ENCODE measurements at regions not wholly inside any gene's neighbourhood (a gene's known extent, or its start where the extent isn't known, plus 50 kb on each side); places are given as distances from the start of the nearest gene placed in this dataset.

DNA sequence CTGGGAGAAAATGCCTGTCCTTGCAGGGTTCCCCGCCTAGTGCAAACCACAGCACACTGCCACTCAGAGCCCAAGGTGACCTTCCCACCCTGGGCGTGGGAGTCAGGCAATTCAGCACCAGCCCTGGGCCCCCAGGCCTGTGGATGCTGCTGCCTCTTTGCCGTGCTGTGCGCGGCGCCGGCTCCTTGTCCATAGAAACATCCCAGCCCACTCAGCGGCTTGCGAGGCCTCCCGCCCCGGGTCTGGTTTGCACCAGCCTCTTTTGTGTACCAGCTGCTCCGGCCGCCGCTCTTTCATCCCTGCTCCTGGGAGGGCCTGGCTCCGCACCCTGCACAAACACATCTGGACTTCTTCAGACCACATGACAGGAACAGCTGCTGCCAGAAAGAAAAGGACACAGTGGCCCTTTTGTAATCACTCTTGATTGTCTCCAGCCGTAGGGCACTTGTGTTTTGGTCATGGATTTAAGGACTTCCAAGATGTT, 75.4 kb upstream of the SDK2 start:
- Mint-ChIP-seq H3K4me1 (ENCODE audit: low read depth, unreplicated experiment) (peaks cover 30% of the 10 kb centered on the region), H3K27ac (ENCODE audit: unreplicated experiment) (peak overlapping the region; percentile 65), H3K36me3 (ENCODE audit: unreplicated experiment) (no peaks in the 10 kb centered on the region), H3K4me3 (ENCODE audit: unreplicated experiment) (no peak overlapping the region), H3K9me3 (ENCODE audit: unreplicated experiment) (peaks cover 12% of the 10 kb centered on the region), H3K27me3 (ENCODE audit: unreplicated experiment) (peaks cover 6% of the 10 kb centered on the region)
- TF ChIP-seq, protein P1, sequence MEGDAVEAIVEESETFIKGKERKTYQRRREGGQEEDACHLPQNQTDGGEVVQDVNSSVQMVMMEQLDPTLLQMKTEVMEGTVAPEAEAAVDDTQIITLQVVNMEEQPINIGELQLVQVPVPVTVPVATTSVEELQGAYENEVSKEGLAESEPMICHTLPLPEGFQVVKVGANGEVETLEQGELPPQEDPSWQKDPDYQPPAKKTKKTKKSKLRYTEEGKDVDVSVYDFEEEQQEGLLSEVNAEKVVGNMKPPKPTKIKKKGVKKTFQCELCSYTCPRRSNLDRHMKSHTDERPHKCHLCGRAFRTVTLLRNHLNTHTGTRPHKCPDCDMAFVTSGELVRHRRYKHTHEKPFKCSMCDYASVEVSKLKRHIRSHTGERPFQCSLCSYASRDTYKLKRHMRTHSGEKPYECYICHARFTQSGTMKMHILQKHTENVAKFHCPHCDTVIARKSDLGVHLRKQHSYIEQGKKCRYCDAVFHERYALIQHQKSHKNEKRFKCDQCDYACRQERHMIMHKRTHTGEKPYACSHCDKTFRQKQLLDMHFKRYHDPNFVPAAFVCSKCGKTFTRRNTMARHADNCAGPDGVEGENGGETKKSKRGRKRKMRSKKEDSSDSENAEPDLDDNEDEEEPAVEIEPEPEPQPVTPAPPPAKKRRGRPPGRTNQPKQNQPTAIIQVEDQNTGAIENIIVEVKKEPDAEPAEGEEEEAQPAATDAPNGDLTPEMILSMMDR (IDR thresholded peaks at IDR 0.05; ENCODE audit: partially characterized antibody, unreplicated experiment) = no peak
- DNase-seq = peak; percentile 61

DNA sequence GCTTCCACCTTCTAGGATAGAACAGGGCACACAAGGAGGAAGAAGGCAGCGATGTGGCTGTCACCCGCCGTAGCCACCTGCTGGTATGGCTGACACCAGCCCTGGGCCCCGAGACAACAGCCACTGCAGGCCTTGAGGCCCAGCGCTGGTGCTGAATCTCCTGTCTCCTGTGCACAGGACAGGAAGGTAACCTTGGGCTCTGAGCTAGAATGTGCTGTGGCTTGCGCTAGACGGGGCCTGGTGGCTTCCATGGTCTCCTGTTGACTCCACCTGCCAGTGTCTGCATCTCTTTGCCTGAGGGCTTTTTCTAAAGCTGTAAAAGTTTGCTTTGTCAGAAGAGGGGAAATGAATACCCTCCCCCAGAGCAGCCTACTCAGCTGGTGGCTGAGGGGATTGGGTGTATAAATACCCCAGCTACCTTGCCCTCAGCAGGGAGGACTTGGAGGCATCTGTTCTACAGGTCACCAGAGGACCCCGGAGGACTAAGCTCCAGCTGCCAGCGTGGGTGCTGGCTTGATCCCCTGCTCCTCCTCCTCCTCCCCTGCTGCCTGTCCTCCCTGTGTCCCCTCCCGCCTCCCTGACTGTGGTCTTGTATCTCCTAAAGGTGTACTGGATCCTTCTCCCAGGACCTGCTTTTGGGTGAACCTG, 76.1 kb upstream of the SDK2 start:
- no peak for DNase-seq
- H3K4me1 Mint-ChIP-seq (ENCODE audit: low read depth, unreplicated experiment) = peaks cover 30% of the 10 kb centered on the region
- H3K36me3 Mint-ChIP-seq (ENCODE audit: unreplicated experiment) = no peaks in the 10 kb centered on the region
- peak overlapping the region; percentile 38 for H3K27ac Mint-ChIP-seq (ENCODE audit: unreplicated experiment)
- peaks cover 12% of the 10 kb centered on the region for H3K9me3 Mint-ChIP-seq (ENCODE audit: unreplicated experiment)
- H3K4me3 Mint-ChIP-seq (ENCODE audit: unreplicated experiment) = no peak overlapping the region
- TF ChIP-seq, protein P1 (IDR thresholded peaks at IDR 0.05; ENCODE audit: partially characterized antibody, unreplicated experiment) = no peak
- peaks cover 6% of the 10 kb centered on the region for H3K27me3 Mint-ChIP-seq (ENCODE audit: unreplicated experiment)

DNA sequence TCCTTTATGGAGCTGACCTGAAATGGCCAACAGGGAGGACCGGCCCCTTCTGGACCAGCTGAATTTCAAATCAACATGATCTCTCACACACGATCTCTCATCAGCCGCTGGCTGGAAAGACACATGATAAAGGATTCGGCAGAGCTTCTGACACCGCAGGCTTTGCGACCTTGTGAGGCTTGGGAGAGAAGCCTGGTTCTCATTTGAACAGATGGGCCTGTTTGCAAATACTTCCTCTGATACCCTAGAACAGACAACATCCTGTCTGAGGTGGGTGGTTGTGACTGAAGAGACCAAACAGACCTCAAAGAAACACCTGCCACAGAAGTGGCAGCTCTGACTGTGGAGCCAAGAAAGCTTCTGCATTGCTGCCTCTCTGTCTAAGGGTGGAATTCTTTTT, 77.9 kb upstream of the SDK2 start:
- Mint-ChIP-seq H3K27me3 (ENCODE audit: unreplicated experiment) (peaks cover 6% of the 10 kb centered on the region), H3K4me3 (ENCODE audit: unreplicated experiment) (no peak overlapping the region), H3K9me3 (ENCODE audit: unreplicated experiment) (peaks cover 12% of the 10 kb centered on the region), H3K27ac (ENCODE audit: unreplicated experiment) (no peak overlapping the region), H3K36me3 (ENCODE audit: unreplicated experiment) (no peaks in the 10 kb centered on the region), H3K4me1 (ENCODE audit: low read depth, unreplicated experiment) (peaks cover 22% of the 10 kb centered on the region)
- DNase-seq = no peak
- TF ChIP-seq, protein P1 (IDR thresholded peaks at IDR 0.05; ENCODE audit: partially characterized antibody, unreplicated experiment) = no peak

DNA sequence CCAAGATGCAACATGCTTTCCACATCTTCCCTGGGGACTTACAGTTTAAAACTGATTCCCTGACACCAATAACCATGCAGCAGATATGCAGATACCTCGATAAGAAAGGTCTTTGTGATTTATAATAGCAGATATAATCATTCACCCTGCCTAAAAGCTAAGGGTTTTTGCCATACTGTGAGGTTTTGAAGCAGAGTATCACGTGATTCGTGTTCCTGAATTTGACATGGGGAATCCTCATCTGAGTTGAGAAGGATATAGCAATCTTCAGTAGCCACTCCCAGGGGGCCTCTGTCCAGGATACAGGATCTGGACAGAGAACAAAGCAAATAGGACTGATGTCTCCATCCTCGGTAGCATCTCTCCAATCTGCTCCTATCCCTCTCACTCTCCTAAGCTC, 79.1 kb upstream of the SDK2 start:
- TF ChIP-seq, protein P1 (IDR thresholded peaks at IDR 0.05; ENCODE audit: partially characterized antibody, unreplicated experiment) = no peak
- no peaks in the 10 kb centered on the region for H3K36me3 Mint-ChIP-seq (ENCODE audit: unreplicated experiment)
- no peak overlapping the region for H3K27ac Mint-ChIP-seq (ENCODE audit: unreplicated experiment)
- H3K27me3 Mint-ChIP-seq (ENCODE audit: unreplicated experiment) = peaks cover 6% of the 10 kb centered on the region
- no peak overlapping the region for H3K4me3 Mint-ChIP-seq (ENCODE audit: unreplicated experiment)
- peaks cover 19% of the 10 kb centered on the region for H3K4me1 Mint-ChIP-seq (ENCODE audit: low read depth, unreplicated experiment)
- no peak for DNase-seq
- H3K9me3 Mint-ChIP-seq (ENCODE audit: unreplicated experiment) = peaks cover 12% of the 10 kb centered on the region

DNA sequence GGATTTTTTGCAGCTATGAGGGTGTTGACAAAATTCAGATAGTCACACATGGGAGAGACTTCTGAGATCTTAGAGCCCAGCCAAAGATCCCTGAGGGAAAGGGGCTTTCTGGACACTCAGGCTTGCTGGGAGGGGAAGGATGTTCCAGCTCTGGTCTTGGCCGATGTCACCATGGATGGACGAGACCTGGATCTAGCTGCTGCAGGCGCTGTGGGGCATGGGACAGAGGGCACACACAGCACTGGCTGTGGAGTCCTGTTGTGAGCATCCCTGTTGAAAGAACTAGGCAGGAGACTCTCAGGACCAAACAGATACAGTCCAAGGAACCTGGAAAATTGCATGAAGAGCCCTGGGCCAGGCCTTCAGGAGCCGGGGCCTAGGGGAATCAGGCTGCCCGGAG, 80.1 kb upstream of the SDK2 start:
- peaks cover 13% of the 10 kb centered on the region for H3K4me1 Mint-ChIP-seq (ENCODE audit: low read depth, unreplicated experiment)
- no peak for DNase-seq
- peaks cover under 1% of the 10 kb centered on the region for H3K36me3 Mint-ChIP-seq (ENCODE audit: unreplicated experiment)
- H3K27ac Mint-ChIP-seq (ENCODE audit: unreplicated experiment) = no peak overlapping the region
- no peak overlapping the region for H3K4me3 Mint-ChIP-seq (ENCODE audit: unreplicated experiment)
- H3K9me3 Mint-ChIP-seq (ENCODE audit: unreplicated experiment) = peaks cover 7% of the 10 kb centered on the region
- peaks cover 6% of the 10 kb centered on the region for H3K27me3 Mint-ChIP-seq (ENCODE audit: unreplicated experiment)
- TF ChIP-seq, protein P1 (IDR thresholded peaks at IDR 0.05; ENCODE audit: partially characterized antibody, unreplicated experiment) = no peak

All from glutamatergic neuron (in vitro differentiated cells).